ENCODE measurements at regions not wholly inside any gene's neighbourhood (a gene's known extent, or its start where the extent isn't known, plus 50 kb on each side); places are given as distances from the start of the nearest gene placed in this dataset.

GRCh38 chr3:84555629-84556028 is 403.2 kb upstream of the CADM2 start:
- Histone ChIP-seq H3K27ac (no peak overlapping the region), H3K9ac (no peak overlapping the region), H3K4me1 (peaks cover 11% of the 10 kb centered on the region), H3K27me3 (no peaks in the 10 kb centered on the region), H3K36me3 (no peaks in the 10 kb centered on the region), H2AFZ (replicated peaks) (no peak overlapping the region), H3K4me2 (no peak overlapping the region), H3K4me3 (no peak overlapping the region), H3K9me3 (ENCODE audit: low read depth) (no peaks in the 10 kb centered on the region), H3F3A (ENCODE audit: low read depth) (no peaks in the 10 kb centered on the region), H4K20me1 (ENCODE audit: low read depth) (no peaks in the 10 kb centered on the region), H3K79me2 (ENCODE audit: low read depth) (no peaks in the 10 kb centered on the region)
- Mint-ChIP-seq H3K27ac (no peak overlapping the region), H3K4me1 (peaks cover 5% of the 10 kb centered on the region), H3K36me3 (no peaks in the 10 kb centered on the region), H3K9me3 (no peaks in the 10 kb centered on the region), H3K4me3 (no peak overlapping the region), H3K27me3 (ENCODE audit: insufficient read depth, low read depth) (no peaks in the 10 kb centered on the region)
- no peak for DNase-seq (ENCODE audit: low spot score)
- TF ChIP-seq CTCF (IDR thresholded peaks at IDR 0.05) (no peak), EZH2phosphoT487 (IDR thresholded peaks at IDR 0.05) (no peak), EZH2 (IDR thresholded peaks at IDR 0.05) (no peak)

GRCh38 chr3:84566256-84566655 is 392.5 kb upstream of the CADM2 start:
- Histone ChIP-seq H3K36me3 (no peaks in the 10 kb centered on the region), H3K9ac (no peak overlapping the region), H4K20me1 (ENCODE audit: low read depth) (no peaks in the 10 kb centered on the region), H3K4me2 (no peak overlapping the region), H3K27ac (no peak overlapping the region), H3F3A (ENCODE audit: low read depth) (no peaks in the 10 kb centered on the region), H3K9me3 (ENCODE audit: low read depth) (no peaks in the 10 kb centered on the region), H3K27me3 (no peaks in the 10 kb centered on the region), H3K79me2 (ENCODE audit: low read depth) (no peaks in the 10 kb centered on the region), H2AFZ (replicated peaks) (no peak overlapping the region), H3K4me3 (no peak overlapping the region), H3K4me1 (no peaks in the 10 kb centered on the region)
- H3K27ac Mint-ChIP-seq: no peak overlapping the region
- no peak overlapping the region for H3K4me3 Mint-ChIP-seq
- no peaks in the 10 kb centered on the region for H3K4me1 Mint-ChIP-seq
- H3K9me3 Mint-ChIP-seq: no peaks in the 10 kb centered on the region
- TF ChIP-seq EZH2 (IDR thresholded peaks at IDR 0.05) (no peak), CTCF (IDR thresholded peaks at IDR 0.05) (no peak), EZH2phosphoT487 (IDR thresholded peaks at IDR 0.05) (no peak)
- DNase-seq (ENCODE audit: low spot score): no peak
- H3K36me3 Mint-ChIP-seq: no peaks in the 10 kb centered on the region
- no peaks in the 10 kb centered on the region for H3K27me3 Mint-ChIP-seq (ENCODE audit: insufficient read depth, low read depth)

- no peaks in the 10 kb centered on the region for H3K36me3 Mint-ChIP-seq
- H3K9ac ChIP-seq: no peak overlapping the region
- no peak overlapping the region for H2AFZ ChIP-seq (replicated peaks)
- no peaks in the 10 kb centered on the region for H3K9me3 ChIP-seq (ENCODE audit: low read depth)
- H3F3A ChIP-seq (ENCODE audit: low read depth): no peaks in the 10 kb centered on the region
- no peak for DNase-seq (ENCODE audit: low spot score)
- H3K27ac Mint-ChIP-seq: no peak overlapping the region
- H4K20me1 ChIP-seq (ENCODE audit: low read depth): no peaks in the 10 kb centered on the region
- H3K27me3 ChIP-seq: no peaks in the 10 kb centered on the region
- TF ChIP-seq CTCF (IDR thresholded peaks at IDR 0.05): no peak
- no peak for TF ChIP-seq EZH2phosphoT487 (IDR thresholded peaks at IDR 0.05)
- no peak for TF ChIP-seq EZH2 (IDR thresholded peaks at IDR 0.05)
- H3K4me3 ChIP-seq: no peak overlapping the region
- peaks cover 2% of the 10 kb centered on the region for H3K9me3 Mint-ChIP-seq
- H3K79me2 ChIP-seq (ENCODE audit: low read depth): no peaks in the 10 kb centered on the region
- no peaks in the 10 kb centered on the region for H3K4me1 Mint-ChIP-seq
- H3K4me1 ChIP-seq: no peaks in the 10 kb centered on the region
- H3K4me3 Mint-ChIP-seq: no peak overlapping the region
- H3K27me3 Mint-ChIP-seq (ENCODE audit: insufficient read depth, low read depth): no peaks in the 10 kb centered on the region
- H3K36me3 ChIP-seq: no peaks in the 10 kb centered on the region
- no peak overlapping the region for H3K4me2 ChIP-seq
- H3K27ac ChIP-seq: no peak overlapping the region
Measured at GRCh38 chr3:84567796-84568195, 391.0 kb upstream of the CADM2 start.

GRCh38 chr3:84573962-84574361 is 384.8 kb upstream of the CADM2 start:
- DNase-seq (ENCODE audit: low spot score): no peak
- no peak overlapping the region for H3K4me3 ChIP-seq
- TF ChIP-seq CTCF (IDR thresholded peaks at IDR 0.05) (no peak), EZH2 (IDR thresholded peaks at IDR 0.05) (no peak), EZH2phosphoT487 (IDR thresholded peaks at IDR 0.05) (no peak)

More at GRCh38 chr3:84573962-84574361, 384.8 kb upstream of the CADM2 start:
- Histone ChIP-seq H2AFZ (replicated peaks) (no peak overlapping the region), H3K27me3 (no peaks in the 10 kb centered on the region), H3K36me3 (no peaks in the 10 kb centered on the region), H3K9ac (no peak overlapping the region), H3F3A (ENCODE audit: low read depth) (no peaks in the 10 kb centered on the region), H3K4me2 (no peak overlapping the region), H3K79me2 (ENCODE audit: low read depth) (no peaks in the 10 kb centered on the region), H4K20me1 (ENCODE audit: low read depth) (no peaks in the 10 kb centered on the region), H3K27ac (no peak overlapping the region), H3K9me3 (ENCODE audit: low read depth) (peaks cover 4% of the 10 kb centered on the region), H3K4me1 (no peaks in the 10 kb centered on the region)
- H3K27me3 Mint-ChIP-seq (ENCODE audit: insufficient read depth, low read depth): no peaks in the 10 kb centered on the region
- H3K36me3 Mint-ChIP-seq: no peaks in the 10 kb centered on the region
- H3K27ac Mint-ChIP-seq: no peak overlapping the region
- H3K4me3 Mint-ChIP-seq: no peak overlapping the region
- peaks cover 16% of the 10 kb centered on the region for H3K9me3 Mint-ChIP-seq
- no peaks in the 10 kb centered on the region for H3K4me1 Mint-ChIP-seq

All from neural progenitor cell (in vitro differentiated cells).